K562 (cell line): ENCODE measurements at regions not wholly inside any gene's neighbourhood (a gene's known extent, or its start where the extent isn't known, plus 50 kb on each side); places are given as distances from the start of the nearest gene placed in this dataset.

ENCODE experiments used
- ATAC-seq: fragments of 200-7000 bp; cut with Tn5 transposase; 3 replicates; pipeline ENCODE4 v1.9.1; 2020; ENCODE audit warnings: moderate library complexity
- BruUV-seq: library from RNA; stranded (reverse); fragments of 400-500 nt; replicated peaks from 2 replicates; lab custom pipeline; 2021; lab: Mats Ljungman, UMichigan
- CTCF ChIA-PET: fragments of 300-600 bp; formaldehyde crosslinking; extraction: SDS; loops from one replicate; lab custom pipeline; 2021; ENCODE audit warnings: low intra/inter-chr PET ratio; lab: Yijun Ruan, JAX
- POLR2A ChIA-PET: fragments of 300-600, 350-650 bp; sonication (Branson Sonifier 250); formaldehyde crosslinking; extraction: SDS; loops from one replicate; lab custom pipeline; 2021; ENCODE audit warnings: antibody characterized with exemption, inconsistent platforms; lab: Yijun Ruan, JAX
- DNase-seq, 4 experiments: peaks; one replicate each; pipeline versions ENCODE4 v3.0.0 to v3.0.0-alpha.2; 2011 to 2018; ENCODE audit warnings: low spot score in 3 of 4, mixed read lengths in 3 of 4; ENCODE audit errors: extremely low read depth in 1 of 4
- FAIRE-seq: peaks from 2 replicates; lab custom pipeline; 2011; peaks lifted over from hg19 to GRCh38; lab: Jason Lieb, UNC
- H2AFZ ChIP-seq: 2 replicates; pipeline ENCODE4 v1.6.0; 2011; ENCODE audit warnings: low read depth, low read length, control low read depth, inconsistent platforms
- H3K27ac ChIP-seq: fragments of 200-600 bp; 3 replicates; pipeline ENCODE4 v1.8.0; 2011; ENCODE audit warnings: low read depth, mild to moderate bottlenecking, control low read depth, inconsistent platforms, low read length, moderate library complexity, mixed read lengths; ENCODE audit errors: extremely low read depth
- H3K27me3 ChIP-seq, 2 experiments: fragments of 300-600 bp in 1 of 2; 2 replicates in 1 of 2; 3 replicates in 1 of 2; pipeline versions ENCODE4 v1.6.0 to v1.8.0; 2011; ENCODE audit warnings: inconsistent platforms in 2 of 2, low read length in 2 of 2, mild to moderate bottlenecking in 1 of 2, mixed read lengths in 1 of 2, moderate library complexity in 1 of 2; ENCODE audit not compliant: control insufficient read depth in 2 of 2, insufficient read depth in 2 of 2
- H3K36me3 ChIP-seq: fragments of 300-600 bp; 3 replicates; pipeline ENCODE4 v1.8.0; 2011; ENCODE audit warnings: mild to moderate bottlenecking, low read length, inconsistent platforms; ENCODE audit not compliant: control insufficient read depth, insufficient read depth
- H3K4me1 ChIP-seq, 2 experiments: fragments of 200-600 bp in 1 of 2; replicated peaks in 1 of 2; 2 replicates in 1 of 2; 3 replicates in 1 of 2; pipeline versions ENCODE4 v1.5.1 to v1.8.0; 2011; ENCODE audit warnings: inconsistent platforms in 2 of 2, low read length in 2 of 2, mild to moderate bottlenecking in 1 of 2, mixed read lengths in 1 of 2, moderate library complexity in 1 of 2; ENCODE audit not compliant: control insufficient read depth in 2 of 2, insufficient read depth in 2 of 2
- H3K4me2 ChIP-seq: 2 replicates; pipeline ENCODE4 v1.6.1; 2011; ENCODE audit warnings: low read length, control low read depth, inconsistent platforms, mixed read lengths; ENCODE audit not compliant: insufficient read depth
- H3K4me3 ChIP-seq: fragments of 200-600 bp; sonication (generic), shearing (Covaris generic); 2 replicates; pipeline ENCODE4 v1.5.1; 2016; ENCODE audit warnings: control low read depth, inconsistent platforms
- H3K79me2 ChIP-seq: fragments of 200-600 bp; 3 replicates; pipeline ENCODE4 v1.8.0; 2011; ENCODE audit warnings: low read length, inconsistent platforms; ENCODE audit not compliant: control insufficient read depth, insufficient read depth
- H3K9ac ChIP-seq, 2 experiments: 2 replicates each; pipeline versions ENCODE4 v1.6.0 to v1.6.1; 2011; ENCODE audit warnings: low read depth in 2 of 2, low read length in 2 of 2, control low read depth in 1 of 2, inconsistent platforms in 1 of 2, mild to moderate bottlenecking in 1 of 2, mixed read lengths in 1 of 2; ENCODE audit not compliant: insufficient read depth in 1 of 2
- H3K9me1 ChIP-seq: one replicate; pipeline ENCODE4 v1.6.0; 2011; ENCODE audit warnings: inconsistent platforms, mild to moderate bottlenecking, low read length, moderate library complexity; ENCODE audit not compliant: control insufficient read depth, insufficient read depth
- H3K9me3 ChIP-seq: replicated peaks from 2 replicates; pipeline ENCODE4 v1.5.1; 2011; ENCODE audit warnings: low read depth, low read length, inconsistent platforms; ENCODE audit not compliant: control insufficient read depth, insufficient read depth
- H4K20me1 ChIP-seq: replicated peaks from 2 replicates; pipeline ENCODE4 v1.6.1; 2011; ENCODE audit warnings: low read length, inconsistent platforms, mixed read lengths; ENCODE audit not compliant: control insufficient read depth, insufficient read depth
- CREB3 ChIP-seq: fragments of 450-650 bp; conservative IDR thresholded peaks from 2 replicates; pipeline ENCODE4 v1.6.1; 2016; ENCODE audit warnings: missing genetic modification characterization, low read depth, mild to moderate bottlenecking, missing compliant biosample characterization, moderate library complexity
- EZH2 ChIP-seq: IDR thresholded peaks from 2 replicates; pipeline ENCODE4 v1.6.1; 2012; ENCODE audit warnings: low read depth, mild to moderate bottlenecking, inconsistent platforms, low read length, borderline replicate concordance
- HDAC1 ChIP-seq, 2 experiments: fragments of 450-650 bp; IDR thresholded peaks; 2 replicates each; pipeline ENCODE4 v1.6.1; 2016 to 2017; ENCODE audit warnings: inconsistent platforms in 1 of 2, mild to moderate bottlenecking in 1 of 2, moderate library complexity in 1 of 2
- THAP12 ChIP-seq: fragments of 250-450 bp; sonication (Bioruptor Pico); IDR thresholded peaks from 2 replicates; pipeline ENCODE4 v1.9.0; 2021; ENCODE audit warnings: mild to moderate bottlenecking, inconsistent platforms
- USF2 ChIP-seq: sonication (generic); formaldehyde crosslinking; IDR thresholded peaks from 2 replicates; pipeline ENCODE4 v1.5.0; 2020; ENCODE audit warnings: missing genetic modification reagents
- ZNF316 ChIP-seq: fragments of 450-650 bp; IDR thresholded peaks from 2 replicates; pipeline ENCODE4 v1.6.1; 2016
- ZNF551 ChIP-seq: fragments of 250-450 bp; sonication (Bioruptor Pico); IDR thresholded peaks from 2 replicates; pipeline ENCODE4 v1.5.0; 2021; ENCODE audit warnings: mild to moderate bottlenecking, moderate library complexity
- ZSCAN29 ChIP-seq: fragments of 450-650 bp; IDR thresholded peaks from 2 replicates; pipeline ENCODE4 v1.6.1; 2017
- WGBS: fragments of 100-300 bp; shearing (Covaris generic); methylation state at CpG from one replicate; pipeline ENCODE4 v1.1.6; 2016; ENCODE audit warnings: low coverage, mixed read lengths; ENCODE audit not compliant: insufficient coverage; ENCODE audit errors: missing lambda C conversion rate; 5-methylcytosine and 5-hydroxymethylcytosine counted together
- in situ Hi-C: fragments of 300-500 bp; cut with MboI; formaldehyde crosslinking; loops from 4 replicates; pipeline ENCODE4 v1.15.0; 2018; ENCODE audit warnings: inconsistent platforms, mixed read lengths
- intact Hi-C: fragments of 100-400 bp; cut with micrococcal nuclease; formaldehyde crosslinking; loops from 2 replicates; pipeline ENCODE4 v1.14.2; 2022
- TF ChIP-seq, protein P1 (sequence below): sonication (generic); formaldehyde crosslinking; IDR thresholded peaks from 2 replicates; pipeline ENCODE4 v1.8.0; 2023; ENCODE audit warnings: mild to moderate bottlenecking, missing genetic modification reagents

GRCh38 chr12:78361683-78362082 lies 502.9 kb upstream of the SYT1 start:
- no peak overlapping the region for H3K9ac ChIP-seq
- TF ChIP-seq ZNF316, result 0 out of 2 replicates have a peak, but pooled peaks have one; percentile 3
- no peak for TF ChIP-seq HDAC1 (IDR thresholded peaks at IDR 0.05)
- no peak overlapping the region for H3K4me2 ChIP-seq
- WGBS, result 0% methylated on average over 4 of the region's 4 CpGs
- no peak for DNase-seq
- H2AFZ ChIP-seq, result no peak overlapping the region
- no peak for FAIRE-seq
- no TSS peak for BruUV-seq
- CTCF ChIA-PET, result no interaction called here
- no peak overlapping the region for H3K4me3 ChIP-seq
- H3K9me1 ChIP-seq, result no peaks in the 10 kb centered on the region
- no peaks in the 10 kb centered on the region for H4K20me1 ChIP-seq
- no peaks in the 10 kb centered on the region for H3K36me3 ChIP-seq
- no peak for ATAC-seq
- in situ Hi-C loops (no loop called here), intact Hi-C loops (no loop called here)
- POLR2A ChIA-PET, result no interaction called here
- H3K9me3 ChIP-seq, result 0 out of 2 replicates have a peak, but pooled peaks cover 2% of the 10 kb centered on the region
- no peaks in the 10 kb centered on the region for H3K27me3 ChIP-seq
- no peaks in the 10 kb centered on the region for H3K4me1 ChIP-seq
- H3K27ac ChIP-seq, result no peak overlapping the region
- no peaks in the 10 kb centered on the region for H3K79me2 ChIP-seq

DNA sequence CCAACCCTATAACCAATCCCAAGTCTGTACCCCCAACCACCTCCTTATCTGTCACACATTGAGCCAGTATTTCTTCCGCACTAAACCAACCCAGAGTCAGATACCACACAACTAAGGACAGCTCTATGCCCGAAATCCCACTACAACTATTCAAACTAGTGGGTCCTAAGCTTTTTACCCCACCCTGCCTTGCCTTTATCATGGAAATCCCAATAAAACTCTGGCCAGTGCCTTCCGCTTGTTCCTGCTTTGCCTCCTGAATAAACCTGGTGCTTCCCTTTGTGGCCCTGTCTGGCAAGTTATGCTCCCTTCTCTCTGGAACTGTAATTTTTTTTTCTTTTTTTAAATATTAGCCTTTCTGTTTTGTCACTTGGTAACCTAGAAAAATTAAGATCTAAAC lies 493.3 kb upstream of the SYT1 start:
- ChIA-PET CTCF (no interaction called here), POLR2A (no interaction called here)
- H3K9me3 ChIP-seq, result no peaks in the 10 kb centered on the region
- H3K9me1 ChIP-seq, result no peaks in the 10 kb centered on the region
- no peaks in the 10 kb centered on the region for H4K20me1 ChIP-seq
- no peak overlapping the region for H3K27ac ChIP-seq
- no peak overlapping the region for H3K4me2 ChIP-seq
- H2AFZ ChIP-seq, result no peak overlapping the region
- ATAC-seq, result no peak
- no peaks in the 10 kb centered on the region for H3K36me3 ChIP-seq
- no peak overlapping the region for H3K4me3 ChIP-seq
- no peak for FAIRE-seq
- 3% methylated on average over 3 of the region's 3 CpGs for WGBS
- H3K9ac ChIP-seq, result no peak overlapping the region
- DNase-seq, result no peak
- BruUV-seq, result no TSS peak
- intact Hi-C loops, result no loop called here
- no peaks in the 10 kb centered on the region for H3K4me1 ChIP-seq
- in situ Hi-C loops, result no loop called here
- no peaks in the 10 kb centered on the region for H3K79me2 ChIP-seq
- H3K27me3 ChIP-seq, result no peaks in the 10 kb centered on the region
- TF ChIP-seq ZNF551 (no peak), USF2 (CRISPR knock-in tag) (no peak), ZSCAN29 (no peak), CREB3 (tag) (no peak), EZH2 (no peak), THAP12 (CRISPR knock-in tag) (no peak)
- TF ChIP-seq, protein P1, sequence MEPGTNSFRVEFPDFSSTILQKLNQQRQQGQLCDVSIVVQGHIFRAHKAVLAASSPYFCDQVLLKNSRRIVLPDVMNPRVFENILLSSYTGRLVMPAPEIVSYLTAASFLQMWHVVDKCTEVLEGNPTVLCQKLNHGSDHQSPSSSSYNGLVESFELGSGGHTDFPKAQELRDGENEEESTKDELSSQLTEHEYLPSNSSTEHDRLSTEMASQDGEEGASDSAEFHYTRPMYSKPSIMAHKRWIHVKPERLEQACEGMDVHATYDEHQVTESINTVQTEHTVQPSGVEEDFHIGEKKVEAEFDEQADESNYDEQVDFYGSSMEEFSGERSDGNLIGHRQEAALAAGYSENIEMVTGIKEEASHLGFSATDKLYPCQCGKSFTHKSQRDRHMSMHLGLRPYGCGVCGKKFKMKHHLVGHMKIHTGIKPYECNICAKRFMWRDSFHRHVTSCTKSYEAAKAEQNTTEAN (CRISPR knock-in tag), result no peak
